ENCODE measurements at regions not wholly inside any gene's neighbourhood (a gene's known extent, or its start where the extent isn't known, plus 50 kb on each side); places are given as distances from the start of the nearest gene placed in this dataset.

DNA sequence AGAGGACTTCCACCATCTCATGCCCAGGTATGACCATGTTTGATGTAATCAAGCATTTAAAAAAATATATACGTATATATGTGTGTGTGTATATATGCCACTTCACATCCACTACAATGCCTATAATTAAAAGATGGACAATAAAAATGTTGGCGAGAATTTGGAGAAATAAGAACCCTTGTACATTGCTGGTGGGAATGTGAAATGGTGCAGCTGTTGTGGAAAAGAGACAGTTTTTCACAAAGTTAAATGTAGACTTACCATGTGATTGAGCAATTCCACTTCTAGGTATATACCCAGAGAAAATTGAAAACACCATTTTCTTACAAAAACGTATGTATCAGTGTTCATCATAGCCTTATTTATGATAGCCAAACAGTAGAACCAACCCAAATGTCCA lies 229.2 kb upstream of the WWC1 start:
- Histone ChIP-seq H3K4me3 (ENCODE audit: low read length) (no peak overlapping the region), H3K9ac (ENCODE audit: low read length) (no peak overlapping the region)

DNA sequence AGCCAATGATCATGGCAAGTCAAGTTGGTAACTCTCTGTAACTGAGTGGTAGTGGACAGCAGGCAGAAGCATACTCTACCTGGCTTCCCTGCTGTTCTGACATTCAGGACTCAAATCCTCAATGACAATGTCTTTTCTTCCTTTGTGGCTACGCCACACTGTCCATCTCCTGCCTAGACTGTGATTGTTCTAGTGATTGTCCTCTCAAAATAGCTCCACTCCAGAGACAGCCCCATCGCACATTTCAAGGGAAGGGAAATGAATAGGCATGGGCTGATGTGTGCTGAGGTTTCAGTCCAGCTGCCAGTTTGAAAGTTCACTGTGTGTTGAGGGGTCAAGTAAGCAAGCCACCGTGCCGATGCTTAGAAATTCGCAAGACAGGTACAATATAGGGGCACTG lies 227.0 kb upstream of the WWC1 start:
- H3K27me3 ChIP-seq (ENCODE audit: control insufficient read depth, insufficient read depth, low read length), result no peaks in the 10 kb centered on the region
- no peaks in the 10 kb centered on the region for H3K4me1 ChIP-seq (ENCODE audit: control insufficient read depth, insufficient read depth, low read length)
- no peak overlapping the region for H3K9ac ChIP-seq (ENCODE audit: low read length)
- no peaks in the 10 kb centered on the region for H3K9me3 ChIP-seq (ENCODE audit: control insufficient read depth, low read length)
- no peak overlapping the region for H3K4me3 ChIP-seq (ENCODE audit: low read length)
- no peaks in the 10 kb centered on the region for H3K36me3 ChIP-seq (ENCODE audit: control insufficient read depth, insufficient read depth, low read length)

More for the DNA sequence above, 229.2 kb upstream of the WWC1 start:
- H3K4me1 ChIP-seq (ENCODE audit: control insufficient read depth, insufficient read depth, low read length), result no peaks in the 10 kb centered on the region
- H3K27me3 ChIP-seq (ENCODE audit: control insufficient read depth, insufficient read depth, low read length), result no peaks in the 10 kb centered on the region
- H3K36me3 ChIP-seq (ENCODE audit: control insufficient read depth, insufficient read depth, low read length), result no peaks in the 10 kb centered on the region
- H3K9me3 ChIP-seq (ENCODE audit: control insufficient read depth, low read length), result no peaks in the 10 kb centered on the region

DNA sequence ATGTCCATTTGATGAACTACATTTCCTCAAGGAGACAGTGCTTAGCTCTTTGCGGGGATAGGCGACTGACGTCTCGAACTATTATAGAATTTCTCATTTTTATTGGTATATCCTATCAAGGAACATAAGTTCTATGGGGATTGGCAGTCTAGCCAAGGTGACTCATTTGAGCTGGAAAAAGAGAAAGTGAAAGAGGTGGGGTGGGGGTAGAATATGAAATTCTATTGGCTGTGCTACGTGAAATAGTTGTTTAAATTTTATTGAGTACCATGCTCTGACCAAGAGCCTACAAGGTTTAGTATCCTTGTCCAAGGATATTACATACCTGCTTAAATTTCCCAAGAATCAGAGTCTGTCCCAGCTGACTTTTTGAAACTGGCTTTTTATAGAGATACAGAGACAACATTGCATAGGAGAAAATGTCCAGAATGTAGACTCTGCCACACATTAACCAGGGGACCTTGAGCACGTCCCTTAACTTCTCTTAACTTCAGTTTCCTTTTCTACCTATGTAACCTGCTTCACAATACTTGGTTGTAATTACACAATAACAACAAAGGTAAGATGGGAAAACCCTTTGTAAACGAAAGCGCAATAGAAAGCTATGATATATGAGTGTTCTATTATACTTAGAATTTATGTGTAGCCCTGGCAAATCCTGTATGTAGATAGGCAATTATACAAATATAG lies 226.4 kb upstream of the WWC1 start:
- Histone ChIP-seq H3K9me3 (ENCODE audit: control insufficient read depth, low read length) (no peaks in the 10 kb centered on the region), H3K4me1 (ENCODE audit: control insufficient read depth, insufficient read depth, low read length) (no peaks in the 10 kb centered on the region), H3K9ac (ENCODE audit: low read length) (no peak overlapping the region), H3K36me3 (ENCODE audit: control insufficient read depth, insufficient read depth, low read length) (no peaks in the 10 kb centered on the region), H3K4me3 (ENCODE audit: low read length) (no peak overlapping the region), H3K27me3 (ENCODE audit: control insufficient read depth, insufficient read depth, low read length) (no peaks in the 10 kb centered on the region)

DNA sequence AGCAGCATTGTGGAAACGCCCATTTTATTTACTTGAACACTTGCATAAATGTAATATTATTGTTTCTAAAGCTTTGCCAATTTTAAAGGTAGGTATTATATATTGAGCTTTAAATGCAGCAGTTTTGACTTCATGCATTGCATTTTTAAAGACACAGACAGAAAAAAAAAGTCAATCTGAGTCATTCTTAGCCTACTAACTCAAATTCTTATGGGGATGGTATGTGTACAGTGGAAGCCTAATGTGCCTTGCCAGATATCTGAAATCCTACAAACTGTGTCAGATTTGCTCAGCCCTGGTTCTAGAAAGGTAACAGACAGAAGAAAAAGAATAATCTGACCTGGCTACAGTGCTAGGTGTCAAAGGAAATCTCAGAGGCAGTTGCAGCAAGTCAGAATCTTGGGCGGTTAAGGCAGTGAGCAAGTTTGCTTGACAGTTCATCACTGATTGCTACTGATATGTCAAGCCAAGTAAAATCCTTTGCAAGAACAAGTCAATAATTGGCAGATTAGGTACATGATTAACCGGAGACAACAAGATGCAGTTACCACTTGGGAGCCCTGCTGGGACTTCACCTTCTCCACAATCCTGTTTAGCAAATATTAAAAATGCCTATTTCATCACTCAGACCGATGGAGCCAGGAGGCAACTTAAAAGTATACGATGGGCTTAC lies 224.8 kb upstream of the WWC1 start:
- H3K27me3 ChIP-seq (ENCODE audit: control insufficient read depth, insufficient read depth, low read length), result no peaks in the 10 kb centered on the region
- no peak overlapping the region for H3K4me3 ChIP-seq (ENCODE audit: low read length)
- no peaks in the 10 kb centered on the region for H3K9me3 ChIP-seq (ENCODE audit: control insufficient read depth, low read length)
- no peaks in the 10 kb centered on the region for H3K4me1 ChIP-seq (ENCODE audit: control insufficient read depth, insufficient read depth, low read length)
- no peak overlapping the region for H3K9ac ChIP-seq (ENCODE audit: low read length)
- no peaks in the 10 kb centered on the region for H3K36me3 ChIP-seq (ENCODE audit: control insufficient read depth, insufficient read depth, low read length)

DNA sequence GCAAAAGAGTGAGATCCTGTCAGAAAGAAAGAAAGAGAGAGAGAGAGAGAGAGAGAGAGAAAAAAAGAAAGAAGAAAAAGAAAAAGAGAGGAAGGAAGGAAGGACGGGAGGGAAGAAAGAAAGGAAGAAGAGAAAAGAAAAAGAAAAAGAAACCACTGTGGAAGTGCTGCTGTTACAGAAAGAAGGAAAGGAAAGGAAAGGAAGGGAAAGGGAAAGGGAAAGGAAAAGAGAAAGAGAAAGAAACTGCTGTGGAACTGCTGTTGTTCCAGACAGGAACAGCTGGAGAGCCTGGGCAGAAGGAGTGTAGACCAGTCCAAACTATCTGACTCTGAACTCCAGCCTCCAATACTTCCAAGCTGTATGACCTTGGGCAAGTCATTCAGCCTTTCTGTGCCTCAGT lies 220.7 kb upstream of the WWC1 start:
- H3K4me3 ChIP-seq (ENCODE audit: low read length), result no peak overlapping the region
- no peak overlapping the region for H3K9ac ChIP-seq (ENCODE audit: low read length)
- no peaks in the 10 kb centered on the region for H3K27me3 ChIP-seq (ENCODE audit: control insufficient read depth, insufficient read depth, low read length)
- H3K4me1 ChIP-seq (ENCODE audit: control insufficient read depth, insufficient read depth, low read length), result no peaks in the 10 kb centered on the region
- H3K9me3 ChIP-seq (ENCODE audit: control insufficient read depth, low read length), result no peaks in the 10 kb centered on the region
- no peaks in the 10 kb centered on the region for H3K36me3 ChIP-seq (ENCODE audit: control insufficient read depth, insufficient read depth, low read length)

DNA sequence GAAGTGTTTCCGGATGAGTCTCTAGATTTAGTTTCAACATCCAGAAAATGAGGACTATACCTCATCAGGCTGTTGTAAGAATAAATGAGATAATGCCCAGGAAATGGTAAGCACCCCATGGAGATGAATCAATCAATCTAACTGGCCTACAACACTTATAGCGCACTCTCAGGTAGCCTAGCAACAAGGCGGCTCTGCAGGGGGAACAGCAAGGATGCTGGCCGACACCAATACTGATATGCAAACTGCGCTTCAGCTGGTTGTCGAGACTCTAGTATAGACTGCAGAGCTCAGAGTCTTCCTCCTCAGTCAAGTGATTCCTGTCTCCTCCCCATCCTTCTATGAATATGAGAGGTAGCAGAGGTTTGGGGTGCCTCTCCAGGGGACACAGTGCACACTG lies 218.8 kb upstream of the WWC1 start:
- Histone ChIP-seq H3K9me3 (ENCODE audit: control insufficient read depth, low read length) (no peaks in the 10 kb centered on the region), H3K9ac (ENCODE audit: low read length) (no peak overlapping the region), H3K4me3 (ENCODE audit: low read length) (no peak overlapping the region), H3K27me3 (ENCODE audit: control insufficient read depth, insufficient read depth, low read length) (no peaks in the 10 kb centered on the region), H3K36me3 (ENCODE audit: control insufficient read depth, insufficient read depth, low read length) (no peaks in the 10 kb centered on the region), H3K4me1 (ENCODE audit: control insufficient read depth, insufficient read depth, low read length) (no peaks in the 10 kb centered on the region)

DNA sequence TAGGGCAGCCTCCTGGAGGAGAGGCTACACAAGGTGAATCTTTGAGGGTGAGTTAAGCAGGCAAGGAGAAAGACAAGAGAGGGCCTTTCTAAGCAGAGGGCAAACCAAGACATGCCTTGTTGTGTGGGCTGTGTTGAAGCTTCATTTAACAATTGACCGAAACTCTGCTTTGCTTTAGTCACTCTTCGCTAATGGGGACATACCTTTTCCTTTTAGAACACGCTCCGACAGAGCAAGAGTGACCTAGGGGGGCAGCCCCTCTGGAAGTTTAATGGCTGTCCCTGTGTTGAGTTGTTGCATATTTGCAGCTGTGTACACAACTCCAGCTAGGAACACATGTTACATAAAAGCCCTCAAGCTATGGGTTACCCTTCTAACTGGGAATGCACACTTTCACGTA lies 218.1 kb upstream of the WWC1 start:
- Histone ChIP-seq H3K27me3 (ENCODE audit: control insufficient read depth, insufficient read depth, low read length) (no peaks in the 10 kb centered on the region), H3K36me3 (ENCODE audit: control insufficient read depth, insufficient read depth, low read length) (no peaks in the 10 kb centered on the region), H3K4me3 (ENCODE audit: low read length) (no peak overlapping the region), H3K9ac (ENCODE audit: low read length) (no peak overlapping the region), H3K9me3 (ENCODE audit: control insufficient read depth, low read length) (no peaks in the 10 kb centered on the region), H3K4me1 (ENCODE audit: control insufficient read depth, insufficient read depth, low read length) (no peaks in the 10 kb centered on the region)

DNA sequence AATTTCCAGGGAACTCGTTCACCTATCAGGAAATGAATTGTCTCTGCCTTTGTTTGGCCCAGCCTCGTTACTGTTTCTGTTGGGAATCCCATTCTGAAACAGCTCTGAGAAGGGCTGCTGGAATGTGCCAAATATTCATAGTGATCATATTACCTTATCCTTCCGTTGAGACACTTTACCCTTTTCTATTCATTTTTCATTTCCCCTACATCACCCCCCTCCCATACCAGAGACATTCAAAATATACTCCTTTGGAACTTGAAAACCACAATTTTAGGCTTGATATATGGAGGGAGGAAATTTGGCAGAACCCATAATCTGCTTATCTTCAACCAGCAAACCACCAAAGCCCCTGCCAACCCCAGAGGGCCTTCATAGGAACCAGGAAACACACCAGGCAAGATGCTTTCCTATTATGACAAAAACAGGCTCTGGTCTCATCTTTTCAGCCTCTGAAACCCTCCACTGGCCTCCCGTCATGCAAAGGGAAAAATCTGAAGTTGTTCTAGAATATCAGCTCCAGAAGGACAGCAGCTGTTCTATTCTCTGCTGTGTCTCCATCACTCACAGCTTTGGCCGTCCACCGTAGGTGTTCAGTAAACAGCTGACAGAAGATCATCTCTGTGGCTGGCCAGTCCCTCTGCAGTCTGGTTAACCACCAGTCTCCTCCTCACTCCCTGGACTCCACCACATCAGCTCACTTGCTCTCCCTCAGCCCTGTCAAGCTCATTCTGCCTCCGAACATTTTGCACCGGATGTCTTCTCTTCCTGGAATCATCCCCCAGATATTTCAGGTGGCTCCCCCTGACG lies 217.2 kb upstream of the WWC1 start:
- no peaks in the 10 kb centered on the region for H3K36me3 ChIP-seq (ENCODE audit: control insufficient read depth, insufficient read depth, low read length)
- H3K4me3 ChIP-seq (ENCODE audit: low read length), result no peak overlapping the region
- H3K4me1 ChIP-seq (ENCODE audit: control insufficient read depth, insufficient read depth, low read length), result no peaks in the 10 kb centered on the region
- no peaks in the 10 kb centered on the region for H3K27me3 ChIP-seq (ENCODE audit: control insufficient read depth, insufficient read depth, low read length)
- H3K9me3 ChIP-seq (ENCODE audit: control insufficient read depth, low read length), result no peaks in the 10 kb centered on the region
- no peak overlapping the region for H3K9ac ChIP-seq (ENCODE audit: low read length)

DNA sequence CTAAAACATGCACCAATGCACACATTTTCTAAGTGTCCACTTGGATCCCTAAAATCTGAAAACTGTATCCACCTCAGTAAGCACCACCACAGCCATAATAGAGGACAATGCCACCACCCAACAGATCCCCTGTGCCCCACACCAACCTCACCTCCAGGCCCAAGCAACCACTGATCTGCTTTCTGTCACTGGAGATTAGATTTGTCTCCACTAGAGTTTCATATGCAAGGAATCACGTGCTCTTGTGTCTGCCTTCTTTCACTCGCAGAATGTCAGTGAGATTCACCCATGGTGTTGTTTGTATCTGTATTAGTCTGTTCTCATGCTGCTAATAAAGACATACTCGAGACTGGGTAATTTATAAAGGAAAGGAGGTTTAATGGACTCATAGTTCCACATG lies 216.1 kb upstream of the WWC1 start:
- Histone ChIP-seq H3K9me3 (ENCODE audit: control insufficient read depth, low read length) (no peaks in the 10 kb centered on the region), H3K4me1 (ENCODE audit: control insufficient read depth, insufficient read depth, low read length) (no peaks in the 10 kb centered on the region), H3K36me3 (ENCODE audit: control insufficient read depth, insufficient read depth, low read length) (no peaks in the 10 kb centered on the region), H3K4me3 (ENCODE audit: low read length) (no peak overlapping the region), H3K27me3 (ENCODE audit: control insufficient read depth, insufficient read depth, low read length) (no peaks in the 10 kb centered on the region), H3K9ac (ENCODE audit: low read length) (no peak overlapping the region)

DNA sequence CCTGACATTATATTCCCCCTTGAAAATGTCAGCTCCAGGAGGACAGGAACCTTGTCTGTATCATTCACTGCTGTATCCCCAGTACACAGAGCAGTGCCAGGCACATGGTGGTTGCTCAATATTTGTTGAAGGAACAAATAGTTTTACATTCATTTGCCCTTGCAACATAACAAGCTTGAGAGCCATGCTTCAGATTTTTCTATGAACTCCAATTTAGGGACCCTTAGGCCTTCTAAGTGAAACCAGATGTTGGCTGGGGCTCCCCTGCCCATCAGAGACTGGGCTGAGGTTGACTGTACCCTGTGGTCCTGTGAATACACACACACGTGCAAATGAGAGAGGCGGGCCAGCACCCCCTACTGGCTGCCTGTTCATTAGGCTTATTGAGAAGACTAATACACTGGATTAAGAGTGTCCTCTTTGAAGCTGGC lies 214.9 kb upstream of the WWC1 start:
- Histone ChIP-seq H3K9me3 (ENCODE audit: control insufficient read depth, low read length) (no peaks in the 10 kb centered on the region), H3K9ac (ENCODE audit: low read length) (no peak overlapping the region), H3K36me3 (ENCODE audit: control insufficient read depth, insufficient read depth, low read length) (no peaks in the 10 kb centered on the region), H3K4me1 (ENCODE audit: control insufficient read depth, insufficient read depth, low read length) (no peaks in the 10 kb centered on the region), H3K27me3 (ENCODE audit: control insufficient read depth, insufficient read depth, low read length) (no peaks in the 10 kb centered on the region), H3K4me3 (ENCODE audit: low read length) (no peak overlapping the region)

DNA sequence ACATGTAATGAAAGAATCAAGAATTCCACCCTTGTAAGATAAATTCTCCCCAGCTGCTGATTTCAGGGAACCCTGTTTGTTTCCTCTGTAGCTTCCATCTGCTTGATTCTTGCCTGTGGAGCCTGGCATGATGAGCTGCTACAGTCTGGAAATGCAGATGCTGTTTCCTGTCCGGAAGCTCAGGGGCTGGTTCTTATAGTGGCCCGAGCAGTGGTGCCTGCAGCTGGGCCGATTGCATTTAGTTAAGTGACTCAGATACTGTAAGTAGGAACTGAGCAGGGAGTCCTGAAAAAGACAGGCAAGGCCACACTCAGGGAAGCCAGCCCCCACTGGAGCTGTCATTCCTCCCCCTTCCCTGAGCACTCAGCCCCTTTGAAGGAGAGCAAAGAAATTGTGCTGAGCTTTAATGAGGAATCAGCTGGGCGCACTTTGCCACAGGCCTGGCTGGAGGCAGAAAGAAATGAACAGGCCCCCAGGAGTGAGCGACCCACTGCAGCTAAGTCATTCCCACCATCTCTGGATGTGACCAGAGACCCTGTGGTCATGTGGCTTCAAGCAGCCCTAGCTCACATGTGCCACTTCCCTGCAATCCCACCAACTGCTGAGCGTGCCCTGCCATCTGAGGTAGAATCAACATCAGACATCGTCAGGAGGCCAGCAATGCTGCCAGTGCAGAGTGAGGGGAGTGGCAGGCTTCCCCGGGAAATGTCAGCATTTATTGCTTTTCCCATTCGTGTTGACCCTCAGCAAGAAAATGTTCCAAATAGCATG lies 206.0 kb upstream of the WWC1 start:
- no peaks in the 10 kb centered on the region for H3K4me1 ChIP-seq (ENCODE audit: control insufficient read depth, insufficient read depth, low read length)
- no peak overlapping the region for H3K4me3 ChIP-seq (ENCODE audit: low read length)
- H3K9ac ChIP-seq (ENCODE audit: low read length), result no peak overlapping the region
- H3K36me3 ChIP-seq (ENCODE audit: control insufficient read depth, insufficient read depth, low read length), result no peaks in the 10 kb centered on the region
- no peaks in the 10 kb centered on the region for H3K9me3 ChIP-seq (ENCODE audit: control insufficient read depth, low read length)
- H3K27me3 ChIP-seq (ENCODE audit: control insufficient read depth, insufficient read depth, low read length), result no peaks in the 10 kb centered on the region

Data from mucosa of stomach (tissue), 1 donor.